ENCODE measurements at regions not wholly inside any gene's neighbourhood (a gene's known extent, or its start where the extent isn't known, plus 50 kb on each side); places are given as distances from the start of the nearest gene placed in this dataset.

- TF ChIP-seq CEBPZ (IDR thresholded peaks at IDR 0.05; ENCODE audit: low read depth, low read length) (no peak), EGR1 (IDR thresholded peaks at IDR 0.05; ENCODE audit: borderline replicate concordance in 1 of 2, low read depth in 2 of 2, low read length in 2 of 2) (no peak)
Measured at GRCh38 chr2:67642046-67642382, 244.9 kb downstream of the ETAA1 start (continued).

- Histone ChIP-seq H3K27me3 (replicated peaks in 1 of 2; ENCODE audit: control insufficient read depth in 2 of 2, insufficient read depth in 2 of 2, low read length in 1 of 2) (no peaks in the 10 kb centered on the region), H3K9me3 (replicated peaks; ENCODE audit: control insufficient read depth, insufficient read depth, low read length) (no peaks in the 10 kb centered on the region; the same call in 2 of the 3 replicates), H3K27ac (ENCODE audit: control insufficient read depth, insufficient read depth) (no peak overlapping the region), H2AFZ (ENCODE audit: control insufficient read depth, low read depth, low read length) (no peak overlapping the region), H3K79me2 (ENCODE audit: control insufficient read depth, insufficient read depth, low read length) (no peaks in the 10 kb centered on the region), H3K4me3 (no peak overlapping the region), H3K4me2 (ENCODE audit: control insufficient read depth, insufficient read depth) (no peak overlapping the region), H3K36me3 (ENCODE audit: control insufficient read depth in 2 of 2, insufficient read depth in 2 of 2, low read length in 1 of 2) (no peaks in the 10 kb centered on the region), H4K20me1 (ENCODE audit: control insufficient read depth, insufficient read depth) (no peaks in the 10 kb centered on the region), H3K9ac (ENCODE audit: control insufficient read depth, insufficient read depth, low read length) (no peak overlapping the region), H3K4me1 (ENCODE audit: control insufficient read depth, insufficient read depth, low read length) (no peaks in the 10 kb centered on the region)
- in situ Hi-C loops (cut with MboI), result no loop called here
- ChIA-PET POLR2A (no interaction called here), SMC1A (ENCODE audit: uncharacterized antibody, unreplicated experiment) (no interaction called here), RAD21 (ENCODE audit: unreplicated experiment) (no interaction called here), CTCF (no interaction called here)
- intact Hi-C loops (cut with micrococcal nuclease; ENCODE audit: unreplicated experiment), result no loop called here
- DNase-seq (ENCODE audit: low read depth, low spot score) (no peak), FAIRE-seq (no peak), ATAC-seq (no peak)
- no TSS peak for BruUV-seq (replicated peaks)
- WGBS (ENCODE audit: insufficient coverage, insufficient replicate concordance, low lambda C conversion rate, missing lambda C conversion rate), result 0% methylated on average over 2 of the region's 2 CpGs
- no peak for TF ChIP-seq RELA (IDR thresholded peaks at IDR 0.05; ENCODE audit: borderline replicate concordance, partially characterized antibody)
- TF ChIP-seq NBN (IDR thresholded peaks at IDR 0.05), result no peak
- no peak for TF ChIP-seq ZNF207 (IDR thresholded peaks at IDR 0.05; ENCODE audit: borderline replicate concordance)
- TF ChIP-seq SMAD1 (IDR thresholded peaks at IDR 0.05; ENCODE audit: low read depth, partially characterized antibody), result no peak
- TF ChIP-seq EZH2 (IDR thresholded peaks at IDR 0.05; ENCODE audit: borderline replicate concordance, control insufficient read depth, low read depth, low read length), result no peak
- no peak for TF ChIP-seq SPI1 (IDR thresholded peaks at IDR 0.05; ENCODE audit: borderline replicate concordance, insufficient read depth, low read depth, low read length)
- no peak for TF ChIP-seq ZBTB11 (CRISPR knock-in tag; IDR thresholded peaks at IDR 0.05)
- no peak for TF ChIP-seq E2F8 (IDR thresholded peaks at IDR 0.05; ENCODE audit: low read depth, partially characterized antibody)
- TF ChIP-seq SMAD5 (IDR thresholded peaks at IDR 0.05; ENCODE audit: low read depth), result no peak
Measured at GRCh38 chr2:67642961-67643360, 245.8 kb downstream of the ETAA1 start.

Data from GM12878 (cell line).